Adrenal gland (tissue), 9 donors: ENCODE measurements at regions not wholly inside any gene's neighbourhood (a gene's known extent, or its start where the extent isn't known, plus 50 kb on each side); places are given as distances from the start of the nearest gene placed in this dataset.

Experiments
- DNase-seq, 7 donors: peaks; one replicate each; pipeline ENCODE4 v3.0.0-alpha.2; 2019 to 2020
- H3K27ac ChIP-seq, 5 donors: fragments of 200-600 bp; sonication (generic) in 4 of 5; 1 replicate in 3 of 5; 2 replicates in 2 of 5; pipeline versions ENCODE4 v1.5.1 to v1.8.0; 2016 to 2020; ENCODE audit warnings: mild to moderate bottlenecking in 1 of 5
- H3K27me3 ChIP-seq: fragments of 200-600 bp; 2 replicates; pipeline ENCODE4 v1.8.0; 2021
- H3K36me3 ChIP-seq, 2 donors: fragments of 200-600 bp; replicated peaks in 1 of 2; 1 replicate in 1 of 2; 2 replicates in 1 of 2; pipeline versions ENCODE4 v1.5.1 to v1.8.0; 2018 to 2022
- H3K4me1 ChIP-seq, 2 donors: fragments of 200-600 bp; replicated peaks in 1 of 2; 1 replicate in 1 of 2; 2 replicates in 1 of 2; pipeline versions ENCODE4 v1.5.1 to v1.8.0; 2018 to 2021
- H3K4me3 ChIP-seq, 4 donors: fragments of 200-600 bp; sonication (generic) in 3 of 4; one replicate each; pipeline ENCODE4 v1.5.1; 2016 to 2018
- H3K9me3 ChIP-seq, 3 donors: fragments of 200-600 bp; sonication (generic) in 1 of 3; replicated peaks in 1 of 3; 1 replicate in 2 of 3; 2 replicates in 1 of 3; pipeline versions ENCODE4 v1.5.1 to v1.8.0; 2016 to 2021
- CTCF ChIP-seq, 6 experiments: fragments of 450-650 bp in 4 of 6; fragments of 200-600 bp in 2 of 6; sonication (generic) in 1 of 6; IDR thresholded peaks; 1 replicate in 5 of 6; 2 replicates in 1 of 6; pipeline versions ENCODE4 v1.5.1 to v1.8.0; 2016 to 2021; ENCODE audit warnings: antibody characterized with exemption in 6 of 6, mild to moderate bottlenecking in 2 of 6, moderate library complexity in 1 of 6
- POLR2A ChIP-seq, 2 donors: fragments of 450-650 bp; IDR thresholded peaks; one replicate each; pipeline ENCODE4 v1.6.1; 2017; ENCODE audit warnings: antibody characterized with exemption in 2 of 2, mild to moderate bottlenecking in 2 of 2, moderate library complexity in 1 of 2
- WGBS, 4 donors: extraction: QIAGEN DNeasy Blood & Tissue Kit in 2 of 4; methylation state at CpG; one replicate each; pipeline versions ENCODE4 v1.1.5 to v1.1.7; 2013 to 2017; 5-methylcytosine and 5-hydroxymethylcytosine counted together
- intact Hi-C, 2 donors: fragments of 100-400 bp; cut with DNase I; formaldehyde crosslinking; loops; one replicate each; pipeline versions ENCODE4 v1.14.1 to v1.15.0; 2022 to 2023
- donor health status: healthy with polysubstance abuse.
- donor health status: Bipolar disorder and iron deficiency.
- donor health status: DM: yes; HTN: yes; CAD: no.
- donor health status: DM: no; HTN: no; CAD: no.
- donor health status: DM: no; HTN: no; CAD: no.

DNA sequence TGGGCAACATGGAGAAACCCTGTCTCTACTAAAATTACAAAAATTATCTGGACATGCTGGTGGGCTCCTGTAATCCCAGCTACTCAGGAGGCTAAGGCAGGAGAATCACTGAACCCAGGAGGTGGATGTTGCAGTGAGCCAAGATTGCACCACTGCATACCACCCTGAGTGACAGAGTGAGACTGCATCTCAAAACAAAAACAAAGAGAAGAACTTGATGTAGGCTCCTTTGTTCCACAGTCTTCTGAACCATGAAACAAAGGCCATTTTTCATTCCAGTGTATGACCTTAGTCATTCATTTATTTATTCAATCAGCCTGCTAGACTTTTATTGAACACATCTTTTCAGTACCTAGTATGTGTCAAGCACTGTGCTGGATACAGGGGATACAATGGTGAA is 369.6 kb downstream of the FAT3 start:
- TF ChIP-seq POLR2A (IDR thresholded peaks at IDR 0.05) (no peak), CTCF (IDR thresholded peaks at IDR 0.05) (no peak)
- intact Hi-C loops = no loop called here
- Histone ChIP-seq H3K27ac (no peak overlapping the region), H3K4me1 (no peaks in the 10 kb centered on the region), H3K36me3 (no peaks in the 10 kb centered on the region), H3K4me3 (no peak overlapping the region), H3K27me3 (no peaks in the 10 kb centered on the region), H3K9me3 (no peaks in the 10 kb centered on the region)
- DNase-seq = no peak

DNA sequence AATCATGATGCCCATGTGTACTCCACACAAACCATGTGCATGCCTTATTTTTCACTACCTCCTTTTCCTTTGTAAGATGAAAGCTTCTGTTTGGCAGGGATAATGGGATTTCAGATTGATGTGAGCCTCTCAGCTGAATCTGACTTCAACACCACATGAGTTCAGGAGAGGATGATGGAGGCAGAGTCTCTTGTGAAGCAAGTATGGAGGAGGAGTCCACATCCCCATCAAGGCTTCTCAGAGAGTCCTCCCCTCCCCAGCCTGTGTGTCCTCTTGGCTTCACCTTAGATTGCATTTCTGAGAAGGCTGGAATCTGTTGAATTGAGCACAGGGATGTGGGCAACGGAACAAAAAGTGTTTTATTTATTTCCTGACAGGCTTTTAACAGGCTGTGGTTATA is 370.4 kb downstream of the FAT3 start:
- 50 to 64% (median 52%) methylated on average over 1 of the region's 1 CpG for WGBS, 4 donors
- TF ChIP-seq CTCF (IDR thresholded peaks at IDR 0.05) (no peak), POLR2A (IDR thresholded peaks at IDR 0.05) (no peak)
- intact Hi-C loops = no loop called here

GRCh38 chr11:92596596-92597317 is 372.1 kb downstream of the FAT3 start:
- intact Hi-C loops = no loop called here
- H3K27ac ChIP-seq = no peak overlapping the region
- H3K4me1 ChIP-seq = no peaks in the 10 kb centered on the region
- no peaks in the 10 kb centered on the region for H3K36me3 ChIP-seq
- H3K4me3 ChIP-seq = no peak overlapping the region
- DNase-seq = no peak
- H3K27me3 ChIP-seq = no peaks in the 10 kb centered on the region
- 65 to 90% (median 76%) methylated on average over 1 of the region's 1 CpG for WGBS, 4 donors
- TF ChIP-seq CTCF (IDR thresholded peaks at IDR 0.05) = no peak
- TF ChIP-seq POLR2A (IDR thresholded peaks at IDR 0.05) = no peak
- no peaks in the 10 kb centered on the region for H3K9me3 ChIP-seq

More for the DNA sequence above, 370.4 kb downstream of the FAT3 start:
- Histone ChIP-seq H3K4me1 (no peaks in the 10 kb centered on the region), H3K36me3 (no peaks in the 10 kb centered on the region), H3K9me3 (no peaks in the 10 kb centered on the region), H3K27me3 (no peaks in the 10 kb centered on the region), H3K4me3 (no peak overlapping the region), H3K27ac (no peak overlapping the region)
- DNase-seq = no peak

DNA sequence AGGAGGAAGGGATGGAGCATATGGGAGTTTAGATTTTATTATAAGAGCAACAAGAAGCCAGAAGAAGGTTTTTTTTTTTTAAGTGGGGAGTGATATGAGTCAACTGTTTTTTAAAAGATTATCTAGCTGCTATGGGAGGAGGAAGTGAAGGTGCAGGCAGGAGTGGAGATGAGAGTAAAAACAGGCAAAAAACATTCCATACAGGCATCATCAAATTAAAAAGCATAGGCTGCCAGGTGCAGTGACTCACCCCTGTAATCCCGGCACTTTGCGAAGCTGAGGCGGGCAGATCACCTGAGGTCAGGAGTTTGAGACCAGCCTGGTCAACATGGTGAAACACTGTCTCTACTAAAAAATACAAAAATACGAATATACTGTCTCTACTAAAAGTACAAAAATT is 368.4 kb upstream of the MTNR1B start:
- no peak for DNase-seq
- intact Hi-C loops = no loop called here
- WGBS, 4 donors = 78 to 90% (median 86%) methylated on average over 4 of the region's 4 CpGs
- Histone ChIP-seq H3K4me1 (no peaks in the 10 kb centered on the region), H3K27ac (no peak overlapping the region), H3K36me3 (no peaks in the 10 kb centered on the region), H3K4me3 (no peak overlapping the region), H3K27me3 (no peaks in the 10 kb centered on the region), H3K9me3 (no peaks in the 10 kb centered on the region)
- TF ChIP-seq POLR2A (IDR thresholded peaks at IDR 0.05) (no peak), CTCF (IDR thresholded peaks at IDR 0.05) (no peak)
